PFSK-1 (cell line): ENCODE measurements at regions not wholly inside any gene's neighbourhood (a gene's known extent, or its start where the extent isn't known, plus 50 kb on each side); places are given as distances from the start of the nearest gene placed in this dataset.

ENCODE experiments used
- POLR2AphosphoS5 ChIP-seq: IDR thresholded peaks from 2 replicates; pipeline ENCODE4 v1.6.1; 2012; ENCODE audit warnings: low read depth, mild to moderate bottlenecking, control low read depth, low read length, moderate library complexity
- REST ChIP-seq, 2 experiments: IDR thresholded peaks; 2 replicates each; pipeline versions ENCODE4 v1.6.1 to v1.8.0; 2011 to 2012; ENCODE audit warnings: low read depth in 2 of 2, low read length in 2 of 2, control low read depth in 1 of 2, inconsistent platforms in 1 of 2, mild to moderate bottlenecking in 1 of 2, moderate library complexity in 1 of 2; ENCODE audit not compliant: insufficient read depth in 1 of 2
- SIN3A ChIP-seq: IDR thresholded peaks from 2 replicates; pipeline ENCODE4 v1.6.1; 2012; ENCODE audit warnings: mild to moderate bottlenecking, low read length, moderate library complexity, borderline replicate concordance; ENCODE audit not compliant: insufficient read depth

GRCh38 chr7:42347616-42348015, 110.6 kb upstream of the GLI3 start:
- TF ChIP-seq POLR2AphosphoS5 (no peak), SIN3A (no peak), REST (IDR thresholded peaks at IDR 0.05; ENCODE audit: insufficient read depth in 1 of 2, low read depth in 2 of 2, low read length in 2 of 2) (no peak)
